ENCODE measurements at regions not wholly inside any gene's neighbourhood (a gene's known extent, or its start where the extent isn't known, plus 50 kb on each side); places are given as distances from the start of the nearest gene placed in this dataset.

DNA sequence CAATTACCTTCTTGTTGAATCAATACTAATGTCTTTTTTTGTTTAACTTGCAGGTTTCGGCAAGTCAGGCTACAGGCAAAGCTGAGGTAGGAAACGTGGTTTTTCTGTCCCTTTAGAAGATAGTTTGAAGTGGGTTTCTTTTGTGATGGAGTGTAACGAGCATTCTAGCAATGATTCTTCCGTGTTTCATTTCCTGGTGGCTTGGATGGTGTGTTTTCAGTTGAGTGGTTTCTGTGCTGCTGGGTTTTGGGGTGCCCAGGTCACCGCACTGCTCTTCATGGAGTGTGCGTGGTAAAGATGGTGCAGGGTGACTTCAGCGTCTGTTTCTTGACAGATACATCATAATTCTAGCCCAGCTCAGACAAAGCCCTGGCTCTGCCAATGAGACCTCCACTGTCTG lies 769.7 kb upstream of the EEF2KMT start:
- Mint-ChIP-seq H3K36me3 (no peaks in the 10 kb centered on the region), H3K4me3 (no peak overlapping the region), H3K27me3 (peaks cover 25% of the 10 kb centered on the region), H3K9me3 (no peaks in the 10 kb centered on the region), H3K4me1 (ENCODE audit: unreplicated experiment) (peaks cover 5% of the 10 kb centered on the region), H3K27ac (no peak overlapping the region)
- no peak for DNase-seq (ENCODE audit: extremely low spot score, unreplicated experiment)
- TF ChIP-seq CTCF (conservative IDR thresholded peaks at IDR 0.05), result no peak

DNA sequence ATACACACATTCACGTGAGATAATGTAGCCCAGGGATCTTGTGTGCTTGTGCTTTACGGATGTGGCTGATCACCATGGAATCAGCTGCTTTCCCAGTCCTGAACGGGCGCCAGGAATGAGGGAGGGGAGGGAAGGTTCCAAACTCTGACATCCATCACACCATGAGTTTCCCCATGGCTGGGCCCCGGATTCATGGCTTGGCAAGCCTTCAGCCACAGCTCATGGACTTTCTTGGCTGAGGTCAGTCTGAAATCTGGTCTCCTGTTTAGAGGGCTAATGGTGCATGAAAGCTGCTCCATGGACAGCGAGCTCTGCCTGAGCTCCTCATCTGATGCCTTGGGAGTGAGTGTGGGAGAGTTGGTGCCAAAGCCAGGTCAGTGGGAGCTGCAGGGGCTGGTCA lies 767.6 kb upstream of the EEF2KMT start:
- H3K27ac Mint-ChIP-seq, result no peak overlapping the region
- TF ChIP-seq CTCF (conservative IDR thresholded peaks at IDR 0.05), result no peak
- H3K4me1 Mint-ChIP-seq (ENCODE audit: unreplicated experiment), result peaks cover 4% of the 10 kb centered on the region
- no peaks in the 10 kb centered on the region for H3K36me3 Mint-ChIP-seq
- peaks cover 28% of the 10 kb centered on the region for H3K27me3 Mint-ChIP-seq
- H3K4me3 Mint-ChIP-seq, result no peak overlapping the region
- DNase-seq (ENCODE audit: extremely low spot score, unreplicated experiment), result no peak
- no peaks in the 10 kb centered on the region for H3K9me3 Mint-ChIP-seq

DNA sequence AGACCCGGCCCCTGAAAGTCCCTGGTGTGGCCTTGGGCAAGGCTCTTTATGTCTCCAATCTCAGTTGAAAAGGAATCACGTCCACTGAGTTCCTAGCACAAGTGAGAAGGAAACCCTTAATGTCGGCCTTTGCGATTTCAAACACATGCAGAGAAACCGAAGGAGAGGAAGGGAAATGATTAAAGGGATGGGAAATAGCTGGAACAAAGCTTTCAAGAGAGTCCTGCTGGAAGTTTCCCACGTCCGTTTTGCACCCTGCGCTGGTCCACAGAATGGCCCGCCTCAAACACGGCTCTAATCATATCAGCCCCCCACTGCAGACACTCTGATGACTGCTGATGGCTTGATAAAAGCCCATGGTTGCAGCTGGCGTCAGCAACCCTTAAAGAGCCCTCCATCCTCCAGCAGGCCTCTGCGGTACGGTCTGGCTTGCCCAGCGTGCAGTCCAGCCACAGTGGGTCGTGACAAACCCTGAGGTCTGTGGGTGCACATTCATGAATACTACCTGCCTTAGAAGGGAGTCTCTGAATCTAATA lies 765.5 kb upstream of the EEF2KMT start:
- no peaks in the 10 kb centered on the region for H3K9me3 Mint-ChIP-seq
- no peak overlapping the region for H3K27ac Mint-ChIP-seq
- TF ChIP-seq CTCF (conservative IDR thresholded peaks at IDR 0.05), result no peak
- peaks cover 34% of the 10 kb centered on the region for H3K27me3 Mint-ChIP-seq
- H3K4me1 Mint-ChIP-seq (ENCODE audit: unreplicated experiment), result peaks cover 4% of the 10 kb centered on the region
- no peak overlapping the region for H3K4me3 Mint-ChIP-seq
- no peaks in the 10 kb centered on the region for H3K36me3 Mint-ChIP-seq
- DNase-seq (ENCODE audit: extremely low spot score, unreplicated experiment), result no peak

GRCh38 chr16:5862103-5862840 lies 764.7 kb upstream of the EEF2KMT start:
- no peak overlapping the region for H3K27ac Mint-ChIP-seq
- no peak for DNase-seq (ENCODE audit: extremely low spot score, unreplicated experiment)
- no peak overlapping the region for H3K4me3 Mint-ChIP-seq
- peaks cover 37% of the 10 kb centered on the region for H3K27me3 Mint-ChIP-seq
- peaks cover 4% of the 10 kb centered on the region for H3K4me1 Mint-ChIP-seq (ENCODE audit: unreplicated experiment)
- no peaks in the 10 kb centered on the region for H3K36me3 Mint-ChIP-seq
- no peak for TF ChIP-seq CTCF (conservative IDR thresholded peaks at IDR 0.05)
- H3K9me3 Mint-ChIP-seq, result no peaks in the 10 kb centered on the region

DNA sequence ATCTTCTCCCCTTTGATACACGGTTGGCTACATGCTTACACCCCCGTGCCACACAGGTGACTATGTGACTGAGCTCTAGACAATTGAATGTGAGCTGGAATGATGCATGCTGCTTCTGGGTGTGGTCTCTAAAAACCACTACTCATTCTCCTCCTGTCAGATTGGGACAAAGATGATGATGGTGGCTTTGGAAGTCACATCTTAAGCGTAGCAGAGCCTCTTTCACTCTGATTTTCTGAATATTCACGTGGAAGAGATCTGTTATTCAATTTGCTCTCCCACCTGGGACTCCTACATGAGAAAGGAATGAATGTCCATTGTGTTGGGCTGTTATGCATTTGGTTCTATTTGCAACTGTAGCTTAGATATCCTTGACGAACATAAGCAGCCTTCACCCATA lies 763.6 kb upstream of the EEF2KMT start:
- Mint-ChIP-seq H3K36me3 (no peaks in the 10 kb centered on the region), H3K4me1 (ENCODE audit: unreplicated experiment) (peaks cover 4% of the 10 kb centered on the region), H3K9me3 (no peaks in the 10 kb centered on the region), H3K4me3 (no peak overlapping the region), H3K27me3 (peaks cover 32% of the 10 kb centered on the region), H3K27ac (no peak overlapping the region)
- TF ChIP-seq CTCF (conservative IDR thresholded peaks at IDR 0.05), result no peak
- DNase-seq (ENCODE audit: extremely low spot score, unreplicated experiment), result no peak
